Mesenteric fat pad (tissue), 1 donor: ENCODE measurements at regions not wholly inside any gene's neighbourhood (a gene's known extent, or its start where the extent isn't known, plus 50 kb on each side); places are given as distances from the start of the nearest gene placed in this dataset.

Experiments
- DNase-seq: peaks from one replicate; pipeline ENCODE4 v3.0.0-alpha.2; 2020; ENCODE audit warnings: low spot score
- donor health status: DM: yes; HTN: yes; CAD: no.

- DNase-seq, result no peak
Observed at GRCh38 chr3:177948716-177949425, 587.4 kb upstream of the KCNMB2 start.

GRCh38 chr3:177959188-177959587 is 577.0 kb upstream of the KCNMB2 start:
- no peak for DNase-seq

- no peak for DNase-seq
Observed at GRCh38 chr3:177960014-177960413, 576.2 kb upstream of the KCNMB2 start.

- no peak for DNase-seq
Observed at GRCh38 chr3:177960722-177961121, 575.5 kb upstream of the KCNMB2 start.

GRCh38 chr3:177961784-177962183 is 574.5 kb upstream of the KCNMB2 start:
- DNase-seq, result no peak

- no peak for DNase-seq
Observed at GRCh38 chr3:177966493-177966892, 569.7 kb upstream of the KCNMB2 start.

GRCh38 chr3:177968891-177969290 is 567.3 kb upstream of the KCNMB2 start:
- DNase-seq, result no peak

- DNase-seq, result no peak
Observed at GRCh38 chr3:177973241-177973840, 562.9 kb upstream of the KCNMB2 start.

- no peak for DNase-seq
Observed at GRCh38 chr3:177976241-177976640, 560.0 kb upstream of the KCNMB2 start.

GRCh38 chr3:177976866-177977265 is 559.4 kb upstream of the KCNMB2 start:
- no peak for DNase-seq

- DNase-seq, result no peak
Observed at GRCh38 chr3:177977381-177978158, 558.7 kb upstream of the KCNMB2 start.

GRCh38 chr3:177978946-177979345 is 557.3 kb upstream of the KCNMB2 start:
- no peak for DNase-seq

- no peak for DNase-seq
Observed at GRCh38 chr3:177979703-177980102, 556.5 kb upstream of the KCNMB2 start.

- DNase-seq, result no peak
Observed at GRCh38 chr3:177981576-177981975, 554.7 kb upstream of the KCNMB2 start.

GRCh38 chr3:177982034-177982433 is 554.2 kb upstream of the KCNMB2 start:
- no peak for DNase-seq

GRCh38 chr3:177983320-177983719 is 552.9 kb upstream of the KCNMB2 start:
- DNase-seq, result no peak

- DNase-seq, result no peak
Observed at GRCh38 chr3:177992993-177993970, 543.0 kb upstream of the KCNMB2 start.

GRCh38 chr3:177994976-177995375 is 541.3 kb upstream of the KCNMB2 start:
- DNase-seq, result no peak

- no peak for DNase-seq
Observed at GRCh38 chr3:177995381-177996085, 540.7 kb upstream of the KCNMB2 start.

GRCh38 chr3:178001670-178002101 is 534.5 kb upstream of the KCNMB2 start:
- no peak for DNase-seq
